H9 (cell line): ENCODE measurements at regions not wholly inside any gene's neighbourhood (a gene's known extent, or its start where the extent isn't known, plus 50 kb on each side); places are given as distances from the start of the nearest gene placed in this dataset.

Source experiments
- DNase-seq: peaks from one replicate; pipeline ENCODE4 v3.0.0-alpha.2; 2017
- H2AFZ ChIP-seq: one replicate; pipeline ENCODE4 v1.6.1; 2013; ENCODE audit warnings: mild to moderate bottlenecking, low read length, control low read depth, moderate library complexity
- H2AK5ac ChIP-seq: 2 replicates; pipeline ENCODE4 v1.6.1; 2013; ENCODE audit warnings: low read length, control low read depth, mixed read lengths; ENCODE audit not compliant: insufficient read length
- H2BK120ac ChIP-seq: one replicate; pipeline ENCODE4 v1.6.1; 2013; ENCODE audit warnings: low read depth, mild to moderate bottlenecking, low read length, control low read depth, inconsistent platforms; ENCODE audit not compliant: poor library complexity, severe bottlenecking
- H2BK12ac ChIP-seq: 2 replicates; pipeline ENCODE4 v1.6.1; 2013; ENCODE audit warnings: low read length, control low read depth, mixed read lengths, low read depth; ENCODE audit not compliant: insufficient read length
- H2BK15ac ChIP-seq: 2 replicates; pipeline ENCODE4 v1.6.1; 2013; ENCODE audit warnings: low read depth, low read length, control low read depth
- H2BK20ac ChIP-seq: one replicate; pipeline ENCODE4 v1.6.1; 2013; ENCODE audit warnings: low read depth, mild to moderate bottlenecking, low read length, control low read depth, inconsistent platforms; ENCODE audit not compliant: poor library complexity, severe bottlenecking
- H2BK5ac ChIP-seq: 2 replicates; pipeline ENCODE4 v1.6.1; 2013; ENCODE audit warnings: low read length, control low read depth, mixed read lengths; ENCODE audit not compliant: insufficient read length
- H3K14ac ChIP-seq: 2 replicates; pipeline ENCODE4 v1.6.1; 2013; ENCODE audit warnings: low read length, control low read depth; ENCODE audit not compliant: insufficient read depth
- H3K18ac ChIP-seq: 2 replicates; pipeline ENCODE4 v1.6.1; 2013; ENCODE audit warnings: low read depth, mild to moderate bottlenecking, mixed read lengths, low read length, control low read depth; ENCODE audit not compliant: insufficient read length
- H3K23ac ChIP-seq: 2 replicates; pipeline ENCODE4 v1.6.1; 2013; ENCODE audit warnings: low read length, control low read depth, mixed read lengths, low read depth; ENCODE audit not compliant: insufficient read length
- H3K23me2 ChIP-seq: 2 replicates; pipeline ENCODE4 v1.6.1; 2013; ENCODE audit warnings: low read depth, mild to moderate bottlenecking, mixed read lengths, low read length, control low read depth; ENCODE audit not compliant: insufficient read length, poor library complexity, severe bottlenecking
- H3K27ac ChIP-seq: 2 replicates; pipeline ENCODE4 v1.5.1; 2013; ENCODE audit warnings: low read length, control low read depth, mixed read lengths, low read depth; ENCODE audit not compliant: insufficient read length
- H3K27me3 ChIP-seq: 2 replicates; pipeline ENCODE4 v1.6.1; 2013; ENCODE audit warnings: low read length, control low read depth, inconsistent platforms; ENCODE audit not compliant: insufficient read depth
- H3K4ac ChIP-seq: 2 replicates; pipeline ENCODE4 v1.6.1; 2013; ENCODE audit warnings: low read depth, mild to moderate bottlenecking, control low read depth, inconsistent platforms, low read length, moderate library complexity
- H3K4me1 ChIP-seq: 2 replicates; pipeline ENCODE4 v1.6.1; 2013; ENCODE audit warnings: low read length, control low read depth, inconsistent platforms; ENCODE audit not compliant: insufficient read depth
- H3K4me2 ChIP-seq: 2 replicates; pipeline ENCODE4 v1.6.1; 2013; ENCODE audit warnings: low read length, control low read depth, mixed read lengths; ENCODE audit not compliant: insufficient read length, insufficient read depth
- H3K56ac ChIP-seq: 2 replicates; pipeline ENCODE4 v1.6.1; 2013; ENCODE audit warnings: low read depth, mild to moderate bottlenecking, mixed read lengths, low read length, control low read depth; ENCODE audit not compliant: insufficient read length
- H3K79me1 ChIP-seq: 2 replicates; pipeline ENCODE4 v1.6.1; 2013; ENCODE audit warnings: low read depth, mild to moderate bottlenecking, moderate library complexity, low read length, control low read depth, inconsistent platforms; ENCODE audit not compliant: insufficient read depth, poor library complexity, severe bottlenecking
- H3K79me2 ChIP-seq: 2 replicates; pipeline ENCODE4 v1.6.1; 2013; ENCODE audit warnings: low read length, control low read depth, inconsistent platforms; ENCODE audit not compliant: insufficient read depth
- H3K9ac ChIP-seq: 2 replicates; pipeline ENCODE4 v1.6.1; 2013; ENCODE audit warnings: low read length, control low read depth, mixed read lengths; ENCODE audit not compliant: insufficient read length; ENCODE audit errors: extremely low read depth
- H3K9me3 ChIP-seq: one replicate; pipeline ENCODE4 v1.6.1; 2013; ENCODE audit warnings: low read depth, low read length, inconsistent platforms; ENCODE audit not compliant: control insufficient read depth
- H3T11ph ChIP-seq: one replicate; pipeline ENCODE4 v1.6.1; 2013; ENCODE audit warnings: mild to moderate bottlenecking, low read length, control low read depth, inconsistent platforms
- H4K20me1 ChIP-seq: one replicate; pipeline ENCODE4 v1.6.1; 2013; ENCODE audit not compliant: control insufficient read depth, insufficient read length, insufficient read depth
- H4K5ac ChIP-seq: 2 replicates; pipeline ENCODE4 v1.6.1; 2013; ENCODE audit warnings: low read depth, mild to moderate bottlenecking, mixed read lengths, low read length, control low read depth; ENCODE audit not compliant: insufficient read length
- H4K8ac ChIP-seq: replicated peaks from 2 replicates; pipeline ENCODE4 v1.6.1; 2013; ENCODE audit warnings: low read length, control low read depth, mixed read lengths, low read depth; ENCODE audit not compliant: insufficient read length
- H4K91ac ChIP-seq: 2 replicates; pipeline ENCODE4 v1.6.1; 2013; ENCODE audit warnings: low read depth, mild to moderate bottlenecking, moderate library complexity, mixed read lengths, low read length, control low read depth; ENCODE audit not compliant: insufficient read length
- H3K27ac Mint-ChIP-seq, 3 experiments: 2 replicates in 2 of 3; 3 replicates in 1 of 3; pipeline ENCODE4 v1.8.0; 2020 to 2021; ENCODE audit warnings: mixed read lengths in 3 of 3, mild to moderate bottlenecking in 1 of 3, moderate library complexity in 1 of 3
- H3K27me3 Mint-ChIP-seq: 2 replicates; pipeline ENCODE4 v1.8.0; 2021; ENCODE audit warnings: low read depth, mild to moderate bottlenecking, moderate library complexity, mixed read lengths
- H3K36me3 Mint-ChIP-seq, 3 experiments: 2 replicates in 2 of 3; 3 replicates in 1 of 3; pipeline ENCODE4 v1.8.0; 2020 to 2021; ENCODE audit warnings: low read depth in 3 of 3, mixed read lengths in 3 of 3; ENCODE audit not compliant: insufficient read depth in 1 of 3
- H3K4me1 Mint-ChIP-seq, 2 experiments: 2 replicates each; pipeline ENCODE4 v1.8.0; 2020; ENCODE audit warnings: mixed read lengths in 2 of 2
- H3K4me3 Mint-ChIP-seq, 2 experiments: 2 replicates in 1 of 2; 3 replicates in 1 of 2; pipeline ENCODE4 v1.8.0; 2020 to 2021; ENCODE audit warnings: mild to moderate bottlenecking in 2 of 2, mixed read lengths in 2 of 2, moderate library complexity in 1 of 2
- H3K9me3 Mint-ChIP-seq, 2 experiments: 2 replicates in 1 of 2; 3 replicates in 1 of 2; pipeline ENCODE4 v1.8.0; 2020; ENCODE audit warnings: mild to moderate bottlenecking in 2 of 2, mixed read lengths in 2 of 2, moderate library complexity in 1 of 2
- CTCF ChIP-seq: fragments of 200-600 bp; sonication (generic); conservative IDR thresholded peaks from 3 replicates; pipeline ENCODE4 v1.8.0; 2021; ENCODE audit warnings: antibody characterized with exemption, mild to moderate bottlenecking
- WGBS: extraction: QIAGEN DNeasy Blood & Tissue Kit; methylation state at CpG from one replicate; pipeline ENCODE4 v1.1.7; 2013; ENCODE audit warnings: missing lambda C conversion rate, low lambda C conversion rate, mixed read lengths; ENCODE audit not compliant: insufficient read length; ENCODE audit errors: extremely low coverage; 5-methylcytosine and 5-hydroxymethylcytosine counted together

- peaks cover 2% of the 10 kb centered on the region; the same call in 1 of the 2 replicates for H3K4me1 ChIP-seq
- peaks cover 11 to 13% of the 10 kb centered on the region in 2 experiments for H3K4me1 Mint-ChIP-seq
- no peaks in the 10 kb centered on the region for H4K20me1 ChIP-seq
- no peak overlapping the region for H3K4me3 Mint-ChIP-seq
- H3K79me2 ChIP-seq, result no peaks in the 10 kb centered on the region
- no peak overlapping the region for H3K18ac ChIP-seq
- no peak overlapping the region for H4K91ac ChIP-seq
- H3K27ac Mint-ChIP-seq, result no peak overlapping the region
- no peak overlapping the region for H3K4ac ChIP-seq
- H3K9ac ChIP-seq, result no peak overlapping the region
- no peak overlapping the region for H3K14ac ChIP-seq
- H2BK12ac ChIP-seq, result no peak overlapping the region
- no peak overlapping the region for H3T11ph ChIP-seq
- no peaks in the 10 kb centered on the region for H3K9me3 ChIP-seq
- peaks cover 19 to 27% (median 25%) of the 10 kb centered on the region in 3 experiments; a peak in 6 of 7 replicates for H3K36me3 Mint-ChIP-seq
- no peaks in the 10 kb centered on the region; the same call in 1 of the 2 replicates for H3K27me3 Mint-ChIP-seq
- no peak overlapping the region for H2AFZ ChIP-seq
- no peak overlapping the region for H3K56ac ChIP-seq
- DNase-seq, result no peak
- H3K23ac ChIP-seq, result no peak overlapping the region
- no peak overlapping the region for H2AK5ac ChIP-seq
- no peak overlapping the region for H2BK20ac ChIP-seq
- no peak for TF ChIP-seq CTCF
- H2BK15ac ChIP-seq, result no peak overlapping the region
- no peaks in the 10 kb centered on the region for H3K23me2 ChIP-seq
- no peak overlapping the region for H4K8ac ChIP-seq
- no peak overlapping the region for H3K4me2 ChIP-seq
- no CpG with 5 or more reads among the region's 4 CpGs for WGBS
- no peak overlapping the region for H2BK120ac ChIP-seq
- H3K27me3 ChIP-seq, result no peaks in the 10 kb centered on the region
- H2BK5ac ChIP-seq, result no peak overlapping the region
- H3K9me3 Mint-ChIP-seq, result peaks cover 16 to 19% of the 10 kb centered on the region in 2 experiments
- no peaks in the 10 kb centered on the region for H3K79me1 ChIP-seq
- H3K27ac ChIP-seq, result no peak overlapping the region
- no peak overlapping the region for H4K5ac ChIP-seq
These were observed 70.5 kb upstream of the SPRY4 start for GRCh38 chr5:142395334-142395733.
